NB4 (cell line): ENCODE measurements at regions not wholly inside any gene's neighbourhood (a gene's known extent, or its start where the extent isn't known, plus 50 kb on each side); places are given as distances from the start of the nearest gene placed in this dataset.

ENCODE experiments used
- DNase-seq: peaks from one replicate; pipeline ENCODE4 v3.0.0; 2010; ENCODE audit warnings: low read depth
- H3K4me3 ChIP-seq: one replicate; pipeline ENCODE4 v1.5.1; 2011; ENCODE audit warnings: mild to moderate bottlenecking, low read depth, low read length, moderate library complexity
- CTCF ChIP-seq: IDR thresholded peaks from one replicate; pipeline ENCODE4 v1.5.1; 2012; ENCODE audit warnings: low read depth, low read length
- MYC ChIP-seq: IDR thresholded peaks from 2 replicates; pipeline ENCODE4 v1.6.1; 2011; ENCODE audit warnings: low read depth, low read length
- POLR2A ChIP-seq: IDR thresholded peaks from 2 replicates; pipeline ENCODE4 v1.6.1; 2011; ENCODE audit warnings: mild to moderate bottlenecking; ENCODE audit not compliant: insufficient read length; ENCODE audit errors: extremely low read depth
- TF ChIP-seq, protein P1 (sequence below): IDR thresholded peaks from 2 replicates; pipeline ENCODE4 v1.6.1; 2011; ENCODE audit warnings: low read depth, low read length

GRCh38 chr11:25755381-25755780, 576.5 kb upstream of the ANO3 start:
- DNase-seq = no peak

DNA sequence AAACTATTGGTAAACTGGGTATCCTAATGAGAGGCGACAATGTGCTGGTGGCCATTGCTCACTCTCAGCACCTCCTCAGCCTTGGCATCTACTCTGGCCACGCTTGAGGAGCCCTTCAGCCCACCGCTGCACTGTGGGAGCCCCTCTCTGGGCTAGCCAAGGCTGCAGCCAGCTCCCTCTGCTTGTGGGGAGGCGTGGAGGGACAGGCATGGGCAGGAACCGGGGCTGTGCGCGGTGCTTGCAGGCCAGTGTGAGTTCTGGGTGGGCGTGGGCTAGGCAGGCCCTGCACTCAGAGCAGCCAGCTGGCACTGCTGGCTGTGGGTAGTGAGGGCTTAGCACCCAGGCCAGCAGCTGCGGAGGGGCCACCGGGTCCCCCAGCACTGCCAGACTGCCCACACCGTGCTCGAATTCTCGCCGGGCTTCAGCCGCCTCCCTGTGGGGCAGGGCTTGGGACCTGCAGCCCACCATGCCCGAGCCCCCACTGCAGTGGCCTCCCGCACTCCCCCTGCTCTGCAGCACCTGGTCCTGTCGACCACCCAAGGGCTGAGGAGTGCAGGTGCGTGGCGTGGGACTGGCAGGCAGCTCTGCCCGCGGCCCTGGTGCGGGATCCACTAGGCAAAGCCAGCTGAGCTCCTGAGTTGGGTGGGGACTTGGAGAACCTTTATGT, 575.9 kb upstream of the ANO3 start:
- TF ChIP-seq POLR2A (no peak), CTCF (no peak), MYC (no peak)
- TF ChIP-seq, protein P1, sequence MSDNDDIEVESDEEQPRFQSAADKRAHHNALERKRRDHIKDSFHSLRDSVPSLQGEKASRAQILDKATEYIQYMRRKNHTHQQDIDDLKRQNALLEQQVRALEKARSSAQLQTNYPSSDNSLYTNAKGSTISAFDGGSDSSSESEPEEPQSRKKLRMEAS = no peak
- DNase-seq = no peak
- H3K4me3 ChIP-seq = no peak overlapping the region

More at GRCh38 chr11:25755381-25755780, 576.5 kb upstream of the ANO3 start:
- TF ChIP-seq MYC (no peak), CTCF (no peak), POLR2A (no peak)
- TF ChIP-seq, protein P1 = no peak
- H3K4me3 ChIP-seq = no peak overlapping the region

- no peak for DNase-seq
- no peak overlapping the region for H3K4me3 ChIP-seq
- TF ChIP-seq POLR2A (no peak), CTCF (no peak), MYC (no peak)
- TF ChIP-seq, protein P1 = no peak
Observed at GRCh38 chr11:25758145-25758661, 573.7 kb upstream of the ANO3 start.

- DNase-seq = no peak
- no peak overlapping the region for H3K4me3 ChIP-seq
- TF ChIP-seq POLR2A (no peak), CTCF (no peak), MYC (no peak)
- TF ChIP-seq, protein P1 = no peak
Observed at GRCh38 chr11:25766332-25767015, 565.5 kb upstream of the ANO3 start.

- DNase-seq = no peak
Observed at GRCh38 chr11:25769287-25769686, 562.6 kb upstream of the ANO3 start.

More at GRCh38 chr11:25769287-25769686, 562.6 kb upstream of the ANO3 start:
- TF ChIP-seq, protein P1 = no peak
- no peak for TF ChIP-seq POLR2A
- no peak for TF ChIP-seq CTCF
- no peak for TF ChIP-seq MYC
- no peak overlapping the region for H3K4me3 ChIP-seq
